Activated T-cell treated with anti-CD3 and anti-CD28 coated beads, Interleukin-2, amount 50 U/mL, for 4 hours (primary cell): ENCODE measurements at regions not wholly inside any gene's neighbourhood (a gene's known extent, or its start where the extent isn't known, plus 50 kb on each side); places are given as distances from the start of the nearest gene placed in this dataset.

Experiments used
- ATAC-seq, 2 donors: fragments of 200-7000 bp; cut with Tn5 transposase; one replicate each; pipeline ENCODE4 v1.10.0; 2021
- DNase-seq: peaks from one replicate; pipeline ENCODE4 v3.0.0-alpha.2; 2020
- H3K27me3 Mint-ChIP-seq: one replicate; pipeline ENCODE4 v1.8.0; 2021; ENCODE audit warnings: low read depth, mixed read lengths
- H3K36me3 Mint-ChIP-seq: one replicate; pipeline ENCODE4 v1.8.0; 2022; ENCODE audit warnings: mixed read lengths; ENCODE audit not compliant: insufficient read depth
- H3K4me1 Mint-ChIP-seq: one replicate; pipeline ENCODE4 v1.8.0; 2021; ENCODE audit warnings: low read depth, mixed read lengths
- H3K4me3 Mint-ChIP-seq: one replicate; pipeline ENCODE4 v1.8.0; 2021; ENCODE audit warnings: mild to moderate bottlenecking, moderate library complexity, mixed read lengths
- H3K9me3 Mint-ChIP-seq: one replicate; pipeline ENCODE4 v1.8.0; 2021; ENCODE audit warnings: mixed read lengths

DNA sequence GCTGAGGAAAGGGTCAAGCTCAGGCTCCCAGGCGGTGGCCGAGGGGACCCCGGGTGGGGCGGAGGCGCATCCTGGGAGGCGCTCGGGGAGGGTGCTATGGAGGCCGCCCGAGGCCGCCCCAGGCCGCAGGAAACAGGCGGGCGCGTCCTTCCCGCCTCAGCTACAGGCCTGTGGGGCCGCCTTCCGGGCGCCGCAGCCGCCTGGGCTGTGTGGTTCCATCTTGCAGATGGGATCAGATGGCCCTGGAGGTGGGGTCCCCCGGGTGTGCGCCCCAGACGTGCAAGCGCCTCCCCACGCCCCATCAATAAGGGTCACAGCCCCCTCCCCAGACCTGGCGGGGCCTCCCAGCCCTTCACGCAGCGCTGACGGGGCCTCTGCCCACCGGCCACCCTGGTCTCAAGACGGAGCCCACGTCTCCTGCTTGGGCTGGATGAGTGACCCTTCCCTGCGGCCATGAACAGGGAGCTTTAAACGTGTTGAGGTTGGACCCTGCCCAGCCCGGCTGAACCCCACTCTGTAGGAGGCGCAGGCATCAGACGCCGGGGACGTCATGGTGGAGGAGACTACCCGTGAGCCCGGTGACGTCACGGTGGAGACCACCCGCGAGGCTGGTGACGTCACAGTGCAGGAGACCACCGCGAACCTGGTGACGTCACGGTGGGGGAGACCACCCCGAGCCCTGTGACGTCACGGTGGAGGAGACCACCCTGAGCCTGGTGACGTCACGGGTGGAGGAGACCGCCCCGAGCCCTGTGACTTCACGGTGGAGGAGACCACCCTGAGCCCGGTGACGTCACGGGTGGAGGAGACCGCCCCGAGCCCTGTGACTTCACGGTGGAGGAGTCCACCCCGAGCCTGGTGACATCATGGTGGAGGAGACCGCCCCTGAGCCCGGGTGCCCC is 267.0 kb downstream of the DLL1 start:
- Mint-ChIP-seq H3K4me3 (no peak overlapping the region), H3K36me3 (no peaks in the 10 kb centered on the region), H3K27me3 (peaks cover 15% of the 10 kb centered on the region), H3K9me3 (no peaks in the 10 kb centered on the region), H3K4me1 (no peaks in the 10 kb centered on the region)
- ATAC-seq (no peak), DNase-seq (no peak)

DNA sequence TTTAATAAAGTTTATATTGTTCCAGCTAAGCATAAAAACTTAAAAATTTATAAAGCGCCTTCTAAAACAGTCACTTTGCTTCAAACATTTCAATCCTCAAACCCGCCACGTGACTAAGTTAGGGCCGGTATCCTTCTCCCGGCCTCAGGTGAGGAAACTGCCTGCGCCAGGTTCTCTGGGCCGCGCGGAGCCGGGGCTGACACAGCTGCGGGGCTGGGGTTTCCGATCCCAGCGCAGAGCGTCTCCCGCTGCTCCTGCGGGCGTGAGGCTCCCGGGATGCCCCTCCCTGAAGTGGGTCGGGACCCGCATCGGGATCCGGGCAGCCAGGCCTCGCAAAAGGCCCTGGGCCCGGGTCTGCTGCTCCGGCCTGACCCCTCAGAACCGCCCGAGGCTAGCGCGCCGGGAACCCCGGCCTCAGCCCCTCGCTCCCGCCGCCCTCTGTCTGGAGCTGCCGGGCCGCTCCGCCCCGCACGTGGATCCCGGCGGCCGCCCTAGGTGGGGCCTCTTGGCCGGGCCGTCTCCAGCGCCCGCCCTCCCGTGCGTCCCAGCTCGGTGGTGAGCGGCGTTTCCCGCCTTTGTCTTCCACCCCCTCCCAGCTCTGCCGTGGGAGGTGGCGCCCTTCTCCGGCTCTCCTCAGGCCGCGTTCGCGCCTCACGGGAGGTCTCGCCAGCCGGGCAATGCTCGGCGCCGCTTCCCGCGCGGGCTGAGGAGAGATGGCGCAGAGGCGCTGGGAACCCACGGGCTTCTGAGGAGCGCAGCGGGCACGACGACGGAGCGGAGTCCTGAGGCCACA is 267.9 kb downstream of the DLL1 start:
- DNase-seq = no peak
- H3K9me3 Mint-ChIP-seq = no peaks in the 10 kb centered on the region
- H3K4me3 Mint-ChIP-seq = no peak overlapping the region
- no peaks in the 10 kb centered on the region for H3K36me3 Mint-ChIP-seq
- no peaks in the 10 kb centered on the region for H3K4me1 Mint-ChIP-seq
- H3K27me3 Mint-ChIP-seq = peaks cover 21% of the 10 kb centered on the region
- ATAC-seq = no peak

DNA sequence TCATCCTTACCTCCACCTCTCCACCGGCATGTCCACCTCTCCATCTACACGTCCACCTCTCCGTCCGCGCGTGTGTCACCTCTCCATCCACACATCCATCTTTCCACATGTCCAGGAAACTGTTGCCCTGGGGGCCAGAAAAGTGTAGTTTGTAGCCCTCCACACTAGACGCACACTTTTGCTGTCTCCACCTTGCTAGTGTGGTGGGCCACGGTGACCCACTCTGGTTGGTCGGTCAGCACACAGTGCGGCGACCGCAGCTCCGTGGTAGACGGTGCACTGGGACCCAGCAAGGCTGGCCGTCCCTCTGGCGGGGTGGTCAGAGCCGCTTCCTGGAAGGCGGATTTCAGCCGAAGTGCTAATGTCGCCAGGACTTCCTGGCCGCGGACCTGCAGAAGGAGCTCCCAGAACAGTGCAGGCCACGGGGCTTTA is 268.6 kb downstream of the DLL1 start:
- no peaks in the 10 kb centered on the region for H3K4me1 Mint-ChIP-seq
- H3K9me3 Mint-ChIP-seq = no peaks in the 10 kb centered on the region
- H3K4me3 Mint-ChIP-seq = no peak overlapping the region
- H3K27me3 Mint-ChIP-seq = peaks cover 21% of the 10 kb centered on the region
- ATAC-seq = no peak
- no peak for DNase-seq
- H3K36me3 Mint-ChIP-seq = no peaks in the 10 kb centered on the region

DNA sequence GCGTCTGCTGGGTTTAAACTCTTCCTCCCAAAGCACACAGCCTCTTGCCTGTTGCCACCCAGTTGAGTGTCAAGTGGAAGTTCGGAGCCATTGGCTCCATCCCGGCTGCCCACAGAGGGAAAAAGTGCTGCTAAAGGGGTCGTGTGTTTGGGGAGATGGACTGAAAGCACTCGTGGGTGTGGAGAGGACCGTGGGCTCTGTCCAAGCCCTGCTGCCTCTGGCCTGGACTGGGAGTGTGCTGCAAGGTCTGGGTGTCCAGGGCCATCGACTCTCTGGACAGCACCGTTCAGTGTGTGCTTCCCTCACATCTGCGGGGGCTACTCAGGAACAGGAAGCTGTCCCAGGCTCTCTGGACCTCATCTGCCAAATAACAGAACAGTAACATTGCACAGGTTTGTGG is 269.3 kb downstream of the DLL1 start:
- Mint-ChIP-seq H3K9me3 (no peaks in the 10 kb centered on the region), H3K4me3 (no peak overlapping the region), H3K4me1 (no peaks in the 10 kb centered on the region), H3K36me3 (no peaks in the 10 kb centered on the region), H3K27me3 (peaks cover 24% of the 10 kb centered on the region)
- ATAC-seq (no peak), DNase-seq (no peak)

DNA sequence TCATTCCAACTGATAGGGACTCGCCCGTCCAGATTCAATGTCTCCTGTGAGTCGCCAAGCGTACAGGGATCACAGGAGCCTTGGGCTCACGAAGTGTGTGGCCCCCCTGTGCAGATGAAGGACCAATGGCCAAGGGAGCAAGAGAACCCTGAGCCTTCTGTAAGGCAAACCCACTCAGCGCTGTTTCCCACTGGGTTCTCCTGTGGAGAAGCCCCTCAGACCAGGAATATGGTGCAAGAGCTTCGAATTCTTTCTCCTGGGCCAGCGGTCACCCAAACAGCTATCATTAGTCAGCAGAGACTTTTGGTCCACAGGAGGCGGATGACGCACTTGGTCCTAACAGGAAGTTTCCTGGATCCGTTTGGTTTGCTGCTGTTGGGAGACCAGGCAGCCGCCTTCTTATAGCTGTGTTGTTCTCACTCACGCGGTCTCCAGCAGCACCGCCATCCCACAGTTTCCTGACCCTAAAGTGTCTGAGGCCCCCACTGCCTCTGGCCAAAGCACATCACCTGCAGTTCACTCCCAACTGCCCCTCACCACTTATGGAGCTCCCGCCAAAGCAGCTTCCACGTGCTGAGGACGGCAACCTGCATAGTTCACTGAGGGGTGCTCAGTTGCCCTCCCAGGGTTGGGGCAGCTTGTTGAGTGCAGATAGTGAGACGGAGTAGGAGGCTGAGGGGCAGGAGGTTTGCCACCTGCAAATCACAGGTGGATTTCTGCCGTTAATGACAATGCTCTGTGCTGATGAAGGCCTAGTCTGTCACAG is 268.6 kb downstream of the ERMARD start:
- Mint-ChIP-seq H3K4me3 (no peak overlapping the region), H3K4me1 (no peaks in the 10 kb centered on the region), H3K27me3 (peaks cover 23% of the 10 kb centered on the region), H3K9me3 (no peaks in the 10 kb centered on the region), H3K36me3 (no peaks in the 10 kb centered on the region)
- DNase-seq (no peak), ATAC-seq (no peak)

DNA sequence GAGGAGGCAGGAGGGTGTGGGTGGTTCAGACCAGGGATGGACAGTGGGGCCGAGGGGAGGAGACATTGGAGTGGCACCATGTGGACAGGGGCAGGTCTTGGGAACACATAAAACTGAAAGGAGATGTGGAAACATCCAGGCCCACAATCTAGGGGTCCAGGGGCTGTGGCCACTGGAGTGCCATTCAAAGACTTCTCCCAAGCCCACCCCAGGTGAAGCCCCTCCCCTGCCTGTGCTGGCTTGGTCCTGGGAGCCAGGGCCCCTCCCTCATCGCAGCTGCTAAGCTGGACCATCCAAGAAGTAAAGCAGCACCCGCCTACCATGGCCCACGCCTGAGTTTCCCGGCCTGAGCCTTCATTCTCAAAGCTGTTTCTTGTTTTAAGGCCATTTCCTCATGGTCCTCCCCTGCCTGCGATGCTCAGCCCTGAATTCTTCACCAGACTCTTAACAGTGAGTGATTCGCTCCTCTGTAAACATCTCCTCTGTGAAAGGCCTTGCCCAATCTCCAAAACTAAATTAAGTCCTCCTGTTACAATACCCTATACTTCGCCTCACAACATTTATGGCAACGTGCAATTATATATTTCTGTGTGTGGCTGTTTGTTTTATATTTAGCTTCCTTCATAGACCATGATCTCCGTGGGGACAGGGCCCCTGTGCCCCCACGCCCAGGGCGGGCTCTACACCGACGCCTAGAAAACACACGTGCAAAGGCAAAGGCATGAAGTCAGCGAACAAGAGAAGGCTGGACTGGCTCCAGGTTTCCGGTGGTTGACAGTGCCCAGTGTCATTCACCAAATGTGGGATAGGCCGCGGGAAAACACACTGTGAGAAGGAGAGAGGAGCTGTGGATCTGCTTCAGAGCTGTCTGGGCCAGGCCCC is 267.8 kb downstream of the ERMARD start:
- Mint-ChIP-seq H3K36me3 (no peaks in the 10 kb centered on the region), H3K4me3 (no peak overlapping the region), H3K9me3 (no peaks in the 10 kb centered on the region), H3K4me1 (no peaks in the 10 kb centered on the region), H3K27me3 (peaks cover 24% of the 10 kb centered on the region)
- ATAC-seq (no peak), DNase-seq (no peak)

DNA sequence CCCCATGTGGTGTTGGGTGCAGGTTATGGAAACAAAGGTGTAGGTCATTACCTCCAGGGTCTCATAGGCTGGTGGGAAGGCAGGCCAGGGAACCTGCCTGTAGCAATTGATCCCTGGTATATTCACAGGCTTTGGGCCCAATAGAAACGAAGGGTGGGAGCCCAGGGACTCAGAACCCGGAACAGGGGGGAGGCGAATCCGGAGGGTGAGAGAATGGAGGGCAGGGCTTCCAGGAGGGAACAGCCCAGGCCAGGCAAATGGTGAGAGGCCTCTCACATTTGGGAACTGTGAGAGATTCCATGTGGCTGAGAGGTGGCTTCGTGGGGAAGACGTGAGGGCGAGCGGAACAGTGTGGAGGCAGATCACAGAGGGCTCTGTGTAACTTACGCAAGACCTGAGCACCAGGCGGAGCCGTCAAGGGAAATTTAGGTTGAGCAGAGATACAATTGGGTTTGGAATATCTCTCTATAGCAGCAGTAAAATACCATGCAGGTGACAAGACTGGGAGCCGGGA is 267.1 kb downstream of the ERMARD start:
- H3K4me1 Mint-ChIP-seq = no peaks in the 10 kb centered on the region
- H3K9me3 Mint-ChIP-seq = no peaks in the 10 kb centered on the region
- no peak overlapping the region for H3K4me3 Mint-ChIP-seq
- DNase-seq (no peak), ATAC-seq (no peak)
- H3K27me3 Mint-ChIP-seq = peaks cover 26% of the 10 kb centered on the region
- H3K36me3 Mint-ChIP-seq = no peaks in the 10 kb centered on the region

DNA sequence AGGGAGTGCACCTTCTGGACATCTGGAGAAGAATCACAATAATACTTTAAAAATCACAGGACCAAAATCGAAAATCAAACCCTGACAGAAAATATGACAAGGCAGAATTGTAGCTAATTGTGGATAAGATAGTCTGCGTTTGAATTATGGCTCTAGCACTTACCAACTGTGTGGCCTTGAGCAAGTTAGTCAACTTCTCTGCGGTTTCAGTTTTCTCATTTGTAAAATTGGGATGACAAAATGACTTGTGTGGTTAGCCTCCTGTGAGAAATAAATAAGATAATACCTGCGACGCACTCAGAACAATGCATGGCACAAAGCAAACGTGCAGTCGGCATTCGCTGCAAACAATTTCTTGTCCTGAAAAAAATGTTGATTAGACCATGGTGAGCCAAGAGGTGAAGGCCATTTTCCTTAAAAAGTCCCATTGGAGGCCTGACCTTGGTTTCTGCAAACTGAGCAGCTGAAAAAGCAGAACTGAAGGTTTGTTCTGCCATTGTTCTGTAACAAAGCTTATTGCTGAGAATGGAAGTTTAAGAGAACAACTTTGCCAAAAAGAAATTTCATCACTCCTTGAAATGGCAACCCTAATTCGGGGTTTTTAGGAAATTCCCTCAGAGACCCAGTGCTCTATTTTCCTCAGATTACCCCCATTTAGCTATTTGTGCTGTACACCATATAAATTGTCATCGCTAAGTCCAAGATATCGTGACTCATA is 266.3 kb downstream of the ERMARD start:
- Mint-ChIP-seq H3K4me3 (no peak overlapping the region), H3K4me1 (no peaks in the 10 kb centered on the region), H3K36me3 (no peaks in the 10 kb centered on the region), H3K27me3 (peaks cover 26% of the 10 kb centered on the region), H3K9me3 (no peaks in the 10 kb centered on the region)
- ATAC-seq (peak in 1 of 2 donors; percentile 32), DNase-seq (no peak)

DNA sequence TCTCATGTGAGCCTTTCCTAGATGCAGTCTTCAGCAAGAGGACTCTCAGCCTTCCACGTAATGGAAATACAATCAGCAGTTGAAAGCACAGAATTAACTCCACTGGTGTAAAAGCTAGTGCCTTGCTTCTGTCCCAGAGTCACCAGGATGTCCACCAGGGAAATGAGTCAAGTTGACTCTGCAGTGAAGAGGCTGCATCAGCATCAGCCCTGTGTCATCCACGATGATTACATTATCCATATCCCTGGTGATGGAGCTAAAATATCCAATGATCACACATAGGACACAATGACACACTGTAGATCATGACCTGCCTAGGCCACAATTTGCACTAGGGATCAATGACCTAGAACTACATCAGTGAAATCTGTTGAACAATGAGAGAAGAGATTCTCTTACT is 262.4 kb downstream of the ERMARD start:
- H3K4me3 Mint-ChIP-seq = no peak overlapping the region
- H3K27me3 Mint-ChIP-seq = peaks cover 17% of the 10 kb centered on the region
- no peak for ATAC-seq
- DNase-seq = no peak
- H3K4me1 Mint-ChIP-seq = no peaks in the 10 kb centered on the region
- H3K9me3 Mint-ChIP-seq = no peaks in the 10 kb centered on the region
- no peaks in the 10 kb centered on the region for H3K36me3 Mint-ChIP-seq

DNA sequence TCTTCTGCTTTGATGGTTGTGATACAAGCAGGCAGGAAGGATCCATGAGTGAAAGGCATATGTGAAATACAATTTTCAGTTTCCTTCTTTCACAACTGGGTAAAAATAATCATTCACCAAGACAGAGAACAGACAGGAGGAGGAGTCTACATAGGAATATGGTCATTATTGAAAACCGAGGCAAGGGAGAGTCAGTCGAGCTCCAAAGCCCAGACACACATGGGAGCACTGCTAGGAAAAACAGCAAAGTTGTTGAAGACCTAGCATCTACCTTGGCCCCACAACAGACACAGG is 260.6 kb downstream of the ERMARD start:
- no peak for DNase-seq
- no peaks in the 10 kb centered on the region for H3K36me3 Mint-ChIP-seq
- no peak for ATAC-seq
- no peak overlapping the region for H3K4me3 Mint-ChIP-seq
- no peaks in the 10 kb centered on the region for H3K9me3 Mint-ChIP-seq
- no peaks in the 10 kb centered on the region for H3K4me1 Mint-ChIP-seq
- H3K27me3 Mint-ChIP-seq = peaks cover 9% of the 10 kb centered on the region

DNA sequence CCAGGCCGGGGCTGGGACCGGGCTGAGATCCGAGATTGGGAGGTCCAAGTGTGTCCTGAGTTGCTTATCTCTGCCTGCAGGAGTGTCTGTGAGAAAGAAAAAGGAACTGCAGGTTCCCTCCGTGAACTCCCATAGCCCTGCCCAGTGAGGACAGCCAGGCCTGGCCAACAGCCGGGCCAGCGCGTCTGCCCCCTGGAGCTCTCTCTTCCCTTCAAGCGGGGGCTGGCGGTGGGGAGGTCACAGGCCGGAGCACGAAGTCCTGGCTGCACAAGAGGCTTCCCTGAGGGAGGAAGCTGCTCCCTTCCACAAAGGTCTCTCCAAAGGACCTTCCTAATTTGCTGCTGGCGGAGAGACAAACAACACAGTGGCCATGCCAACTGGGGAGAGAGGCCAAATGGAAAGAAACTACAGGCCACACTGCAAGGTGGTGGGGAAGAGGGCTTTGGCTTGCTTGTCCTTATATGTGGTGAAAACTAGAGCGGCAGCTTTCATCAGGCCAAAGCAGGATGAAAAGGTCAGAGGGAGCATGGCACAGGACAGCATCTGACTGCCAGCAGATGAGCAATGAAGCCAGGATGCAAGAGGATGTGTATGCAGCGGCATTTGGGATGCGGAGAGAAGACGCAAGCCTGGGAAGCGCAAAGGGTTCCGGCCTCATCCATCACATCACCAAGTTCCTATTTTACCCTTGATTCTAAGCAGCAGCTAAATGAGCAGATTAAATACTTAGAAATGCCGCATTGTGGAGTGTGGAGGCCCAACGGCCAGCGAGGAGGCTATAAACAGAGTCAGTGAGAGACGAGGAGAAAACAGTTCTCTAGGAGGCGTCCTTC is 260.0 kb downstream of the ERMARD start:
- Mint-ChIP-seq H3K9me3 (no peaks in the 10 kb centered on the region), H3K4me3 (no peak overlapping the region), H3K36me3 (no peaks in the 10 kb centered on the region), H3K27me3 (peaks cover 8% of the 10 kb centered on the region), H3K4me1 (no peaks in the 10 kb centered on the region)
- ATAC-seq (no peak), DNase-seq (no peak)

DNA sequence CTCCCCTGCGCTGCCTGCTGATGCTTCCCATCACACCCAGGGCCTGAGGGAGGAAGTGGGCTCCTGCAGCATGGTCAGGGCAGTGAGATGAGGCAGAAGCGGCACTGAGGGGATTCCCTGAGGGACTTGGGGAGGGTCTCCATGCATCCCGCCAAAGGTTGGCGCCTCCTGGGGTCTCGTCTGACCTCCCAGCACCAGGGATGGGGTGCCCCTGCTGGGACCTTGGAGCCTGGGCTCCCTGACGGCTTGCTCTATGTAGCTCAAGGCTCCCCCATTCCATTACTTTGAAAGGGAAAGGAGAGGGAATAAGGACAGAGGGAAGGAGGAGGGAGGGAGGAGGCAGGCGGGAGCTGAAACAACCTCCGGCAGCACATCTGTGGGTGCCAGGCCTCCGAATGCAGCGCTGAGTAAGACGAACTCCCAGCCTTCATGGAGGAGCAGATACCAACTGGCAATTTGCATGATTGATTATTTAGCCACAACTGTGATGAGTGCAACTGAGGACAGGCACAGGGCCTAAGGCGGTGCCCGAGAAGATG is 259.3 kb downstream of the ERMARD start:
- no peak for DNase-seq
- Mint-ChIP-seq H3K9me3 (no peaks in the 10 kb centered on the region), H3K4me1 (no peaks in the 10 kb centered on the region), H3K4me3 (no peak overlapping the region), H3K27me3 (peaks cover 8% of the 10 kb centered on the region), H3K36me3 (no peaks in the 10 kb centered on the region)
- no peak for ATAC-seq
